B cell (primary cell): ENCODE measurements at regions not wholly inside any gene's neighbourhood (a gene's known extent, or its start where the extent isn't known, plus 50 kb on each side); places are given as distances from the start of the nearest gene placed in this dataset.

Source experiments
- CTCF ChIP-seq: fragments of 200-600 bp; IDR thresholded peaks from one replicate; pipeline ENCODE4 v1.8.0; 2022; ENCODE audit warnings: antibody characterized with exemption, mild to moderate bottlenecking
- EZH2 ChIP-seq: IDR thresholded peaks from 2 replicates; pipeline ENCODE4 v1.6.1; 2012; ENCODE audit warnings: borderline replicate concordance, low read depth, mild to moderate bottlenecking, moderate library complexity, low read length; ENCODE audit not compliant: insufficient read depth, poor library complexity, severe bottlenecking

GRCh38 chr6:53428886-53429285 is 80.1 kb upstream of the ELOVL5 start:
- TF ChIP-seq CTCF = no peak
- TF ChIP-seq EZH2 = no peak
